ENCODE measurements at regions not wholly inside any gene's neighbourhood (a gene's known extent, or its start where the extent isn't known, plus 50 kb on each side); places are given as distances from the start of the nearest gene placed in this dataset.
A peak's percentile ranks its signal among the peaks of the same experiment; 100 is the strongest.
"Not testable (repeated sequence)": the region's sequence is repeated elsewhere in the genome, so short reads cannot be mapped to it uniquely, and the experiment has no call there.

- DNase-seq = not testable (repeated sequence)
Observed at GRCh38 chr18:44359741-44360140, 320.9 kb upstream of the SETBP1 start.

GRCh38 chr18:44362213-44362612 lies 318.5 kb upstream of the SETBP1 start:
- DNase-seq = peak in 1 of 2 donors; percentile 3

GRCh38 chr18:44370861-44371260 lies 309.8 kb upstream of the SETBP1 start:
- no peak for DNase-seq

GRCh38 chr18:44374966-44375365 lies 305.7 kb upstream of the SETBP1 start:
- no peak for DNase-seq

- DNase-seq = no peak
Observed at GRCh38 chr18:44386401-44386800, 294.3 kb upstream of the SETBP1 start.

- DNase-seq = no peak
Observed at GRCh38 chr18:44388329-44388728, 292.4 kb upstream of the SETBP1 start.

GRCh38 chr18:44392933-44393332 lies 287.8 kb upstream of the SETBP1 start:
- DNase-seq = no peak

GRCh38 chr18:44393406-44393805 lies 287.3 kb upstream of the SETBP1 start:
- DNase-seq = no peak

- no peak for DNase-seq
Observed at GRCh38 chr18:44396550-44396949, 284.1 kb upstream of the SETBP1 start.

GRCh38 chr18:44409071-44409470 lies 271.6 kb upstream of the SETBP1 start:
- no peak for DNase-seq

GRCh38 chr18:44409515-44409914 lies 271.2 kb upstream of the SETBP1 start:
- DNase-seq = no peak

GRCh38 chr18:44410740-44411139 lies 269.9 kb upstream of the SETBP1 start:
- no peak for DNase-seq

- no peak for DNase-seq
Observed at GRCh38 chr18:44411262-44411905, 269.3 kb upstream of the SETBP1 start.

GRCh38 chr18:44411976-44412375 lies 268.7 kb upstream of the SETBP1 start:
- no peak for DNase-seq

GRCh38 chr18:44423814-44424644 lies 256.7 kb upstream of the SETBP1 start:
- no peak for DNase-seq

- no peak for DNase-seq
Observed at GRCh38 chr18:44424645-44425035, 256.0 kb upstream of the SETBP1 start.

GRCh38 chr18:44425161-44425560 lies 255.5 kb upstream of the SETBP1 start:
- no peak for DNase-seq

- DNase-seq = no peak
Observed at GRCh38 chr18:44437603-44438002, 243.1 kb upstream of the SETBP1 start.

GRCh38 chr18:44450226-44450625 lies 230.5 kb upstream of the SETBP1 start:
- DNase-seq = no peak

GRCh38 chr18:44452346-44452745 lies 228.3 kb upstream of the SETBP1 start:
- no peak for DNase-seq

- no peak for DNase-seq
Observed at GRCh38 chr18:44453505-44453904, 227.2 kb upstream of the SETBP1 start.

GRCh38 chr18:44458777-44459176 lies 221.9 kb upstream of the SETBP1 start:
- DNase-seq = no peak

GRCh38 chr18:44464398-44465180 lies 216.1 kb upstream of the SETBP1 start:
- no peak for DNase-seq

- no peak for DNase-seq
Observed at GRCh38 chr18:44465381-44465841, 215.3 kb upstream of the SETBP1 start.
